ENCODE measurements at regions not wholly inside any gene's neighbourhood (a gene's known extent, or its start where the extent isn't known, plus 50 kb on each side); places are given as distances from the start of the nearest gene placed in this dataset.

GRCh38 chr16:79892278-79892677 lies 291.7 kb upstream of the MAF start:
- TF ChIP-seq IRF1 (CRISPR knock-in tag; IDR thresholded peaks at IDR 0.05) (no peak), TEAD4 (CRISPR knock-in tag; IDR thresholded peaks at IDR 0.05) (no peak), USF1 (CRISPR knock-in tag; IDR thresholded peaks at IDR 0.05) (no peak), TCF7 (CRISPR knock-in tag; IDR thresholded peaks at IDR 0.05; ENCODE audit: low read depth) (no peak), SOX15 (CRISPR knock-in tag; IDR thresholded peaks at IDR 0.05) (no peak)

All from WTC11 (cell line).